ACHN (cell line): ENCODE measurements at regions not wholly inside any gene's neighbourhood (a gene's known extent, or its start where the extent isn't known, plus 50 kb on each side); places are given as distances from the start of the nearest gene placed in this dataset.

Source experiments
- DNase-seq: peaks from one replicate; pipeline ENCODE4 v3.0.0-alpha.2; 2015
- in situ Hi-C: cut with HindIII; loops from 2 replicates; pipeline ENCODE4 v1.10.0; 2017; ENCODE audit warnings: low sequenced_read_pairs, low pct_ligation_motif_present, low pct_unique_long_range_greater_than_20kb

- DNase-seq: no peak
- in situ Hi-C loops: no loop called here
These were observed 129.1 kb upstream of the SLC30A5 start for GRCh38 chr5:68964679-68965078.

DNA sequence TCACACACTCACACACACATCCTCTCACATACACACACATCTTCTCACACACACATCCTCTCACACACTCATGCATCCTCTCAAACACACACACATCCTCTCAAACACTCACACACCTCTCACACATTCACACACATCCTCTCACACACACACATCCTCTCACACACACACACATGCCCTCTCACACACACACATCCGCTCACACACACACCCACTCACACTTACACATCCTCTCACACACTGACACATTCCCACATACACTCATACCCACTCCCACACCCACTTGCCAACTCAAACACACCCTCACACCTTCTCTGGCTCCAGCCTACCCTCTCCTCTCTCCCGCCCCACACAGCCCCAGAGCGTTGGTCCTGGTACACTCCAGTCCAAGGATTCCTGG is 127.9 kb upstream of the SLC30A5 start:
- in situ Hi-C loops: no loop called here
- DNase-seq: no peak

GRCh38 chr5:68966596-68966995 is 127.2 kb upstream of the SLC30A5 start:
- DNase-seq: no peak
- in situ Hi-C loops: no loop called here

DNA sequence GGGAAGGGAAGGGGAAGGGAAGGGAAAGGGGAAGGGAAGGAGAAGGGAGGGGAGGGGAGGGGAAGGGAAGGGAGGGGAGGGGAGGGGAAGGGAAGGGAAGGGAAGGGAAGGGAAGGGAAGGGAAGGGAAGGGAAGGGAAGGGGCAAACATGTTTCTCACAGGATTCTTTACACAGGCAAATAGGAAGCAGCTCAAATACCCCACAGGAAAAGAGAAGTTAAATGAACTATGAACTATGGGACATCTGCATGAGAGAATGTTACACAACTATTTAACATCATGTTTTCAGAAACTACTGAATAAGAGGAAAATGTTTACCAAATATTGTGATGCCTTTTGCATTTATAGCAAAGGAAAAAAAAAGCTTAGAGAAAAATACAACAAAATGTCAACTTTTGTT is 125.4 kb upstream of the SLC30A5 start:
- DNase-seq: no peak
- in situ Hi-C loops: no loop called here

DNA sequence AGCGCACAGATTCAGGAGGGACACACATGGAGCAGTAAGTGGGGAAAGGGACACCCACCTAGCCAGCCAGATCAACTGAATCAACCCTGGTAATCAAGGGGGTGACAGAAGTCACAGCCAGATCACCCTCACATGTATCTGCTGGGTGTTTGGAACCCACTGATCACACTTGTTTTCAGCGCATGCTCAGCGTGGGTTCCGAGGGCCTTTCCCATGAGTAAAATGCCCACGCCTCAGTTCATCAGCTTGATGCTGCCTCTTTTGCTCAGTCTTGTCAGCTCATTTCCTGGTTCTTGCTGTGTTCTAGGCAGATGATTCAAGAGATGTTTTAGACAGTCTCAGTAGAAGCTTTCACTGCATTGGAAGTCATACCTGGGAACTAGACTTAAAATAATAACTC is 123.2 kb upstream of the SLC30A5 start:
- DNase-seq: no peak
- in situ Hi-C loops: no loop called here

DNA sequence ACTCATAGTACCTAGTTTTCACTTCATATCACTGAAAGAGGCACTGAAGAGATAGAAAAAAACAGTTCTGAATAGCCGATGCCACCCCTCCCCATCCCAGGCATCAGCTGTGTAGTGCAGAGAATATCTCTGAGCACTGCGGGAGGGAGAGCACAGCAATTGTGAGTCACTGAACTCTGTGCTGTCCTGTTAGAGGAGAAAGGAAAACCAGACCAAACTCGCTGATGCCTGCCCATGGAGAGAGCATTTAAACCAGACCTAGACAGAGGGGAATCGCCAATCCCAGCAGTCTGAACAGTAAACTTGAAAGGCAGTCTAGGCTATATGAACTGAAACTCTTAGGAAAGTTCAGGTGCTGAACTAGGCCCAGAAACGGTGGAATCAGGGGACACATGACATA is 120.1 kb upstream of the SLC30A5 start:
- no peak for DNase-seq
- in situ Hi-C loops: no loop called here

DNA sequence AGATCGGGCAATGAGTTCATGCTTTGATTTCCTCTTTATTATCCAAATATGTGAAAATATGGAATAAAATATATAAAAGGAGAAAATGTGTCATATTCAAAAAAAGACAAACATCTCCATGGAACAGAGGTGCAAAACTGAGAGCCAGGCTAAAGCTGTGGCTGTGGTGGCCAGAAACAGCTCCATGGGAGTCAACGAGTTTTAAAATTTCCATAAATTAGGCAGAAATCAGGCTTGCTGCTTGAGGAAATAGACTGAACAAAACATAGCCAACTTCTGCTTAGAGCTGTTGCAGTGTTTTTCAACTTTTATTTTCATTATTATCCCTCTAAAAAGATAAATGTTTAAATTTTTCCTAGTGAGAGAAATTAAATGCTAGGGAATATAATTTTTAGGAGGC is 110.8 kb upstream of the SLC30A5 start:
- in situ Hi-C loops: no loop called here

GRCh38 chr5:68983959-68984358 is 109.9 kb upstream of the SLC30A5 start:
- DNase-seq: no peak
- in situ Hi-C loops: no loop called here

More for the DNA sequence above, 110.8 kb upstream of the SLC30A5 start:
- no peak for DNase-seq

DNA sequence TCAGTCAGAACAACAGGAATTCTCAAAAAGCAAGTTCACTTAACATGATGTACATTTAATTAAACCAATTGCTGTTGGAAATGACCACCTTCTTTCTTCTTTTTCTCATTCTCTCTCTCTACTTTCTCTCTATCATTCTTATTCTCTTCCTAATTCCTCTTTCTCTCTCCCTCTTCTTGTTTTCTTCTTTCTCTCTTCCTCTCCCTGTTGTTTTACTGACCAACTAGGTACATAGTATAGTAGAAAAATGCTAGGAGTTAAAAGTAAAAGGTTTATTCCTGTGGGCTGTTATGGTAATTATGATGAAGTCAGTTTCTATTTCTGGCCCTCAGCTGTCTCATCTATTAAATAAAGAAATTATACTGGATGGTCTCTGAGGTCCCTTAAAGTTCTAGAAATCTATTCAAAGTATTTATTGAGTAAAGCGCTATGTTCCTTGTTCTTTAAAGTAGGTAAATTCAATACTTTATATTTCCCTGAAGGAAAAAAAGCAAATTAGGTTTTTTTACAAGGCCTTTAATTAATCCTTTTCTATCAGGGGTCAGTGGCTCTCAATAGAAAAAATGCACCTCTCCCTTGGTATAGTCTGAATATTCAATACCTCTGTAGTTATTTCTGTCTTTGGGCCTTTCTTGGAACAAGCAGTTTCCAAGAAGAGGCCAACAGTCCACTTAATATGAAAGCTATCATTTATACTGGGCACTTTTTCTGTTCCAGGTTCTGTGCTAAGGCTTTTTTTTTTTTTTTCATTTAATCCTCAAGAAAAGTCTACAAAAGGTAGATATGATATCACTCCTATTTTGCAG is 102.3 kb upstream of the SLC30A5 start:
- in situ Hi-C loops: no loop called here
- no peak for DNase-seq

- DNase-seq: no peak
- in situ Hi-C loops: no loop called here
These were observed 99.2 kb upstream of the SLC30A5 start for GRCh38 chr5:68994645-68995044.

DNA sequence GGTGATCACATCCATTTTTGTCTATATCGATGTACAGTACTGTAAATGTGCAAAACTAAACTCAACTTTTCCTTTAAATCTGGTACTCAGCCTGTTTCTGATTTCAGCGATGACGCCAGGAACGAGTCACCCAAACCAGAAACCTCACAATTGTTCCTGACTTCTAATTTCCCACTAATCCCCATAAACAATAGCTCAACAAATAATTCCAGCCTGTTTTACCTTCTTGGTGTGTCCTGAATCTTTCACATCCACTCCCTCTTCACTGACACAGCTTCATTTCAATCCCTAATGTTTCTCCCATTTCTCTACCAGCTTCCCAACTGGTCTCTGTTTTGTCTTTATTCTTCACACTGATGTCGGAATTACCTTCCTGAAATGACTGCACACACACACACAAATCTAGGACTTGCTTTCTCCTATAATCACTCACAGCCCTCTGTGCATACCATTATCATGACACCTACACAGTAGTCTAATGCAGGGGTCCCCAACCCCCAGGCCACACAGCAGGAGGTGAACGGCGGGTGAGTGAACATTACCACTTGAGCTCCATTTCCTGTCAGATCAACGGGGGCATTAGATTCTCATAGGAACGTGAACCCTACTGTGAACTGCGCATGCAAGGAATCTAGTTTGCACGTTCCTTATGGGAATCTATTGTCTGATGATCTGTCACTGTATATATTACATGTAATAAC is 97.8 kb upstream of the SLC30A5 start:
- in situ Hi-C loops: no loop called here
- no peak for DNase-seq

GRCh38 chr5:68999181-68999580 is 94.6 kb upstream of the SLC30A5 start:
- in situ Hi-C loops: no loop called here
- DNase-seq: no peak

GRCh38 chr5:69000216-69000919 is 93.4 kb upstream of the SLC30A5 start:
- in situ Hi-C loops: no loop called here
- DNase-seq: no peak

- in situ Hi-C loops: no loop called here
- DNase-seq: no peak
These were observed 92.9 kb upstream of the SLC30A5 start for GRCh38 chr5:69000949-69001348.

GRCh38 chr5:69001627-69002026 is 92.2 kb upstream of the SLC30A5 start:
- DNase-seq: no peak
- in situ Hi-C loops: no loop called here

DNA sequence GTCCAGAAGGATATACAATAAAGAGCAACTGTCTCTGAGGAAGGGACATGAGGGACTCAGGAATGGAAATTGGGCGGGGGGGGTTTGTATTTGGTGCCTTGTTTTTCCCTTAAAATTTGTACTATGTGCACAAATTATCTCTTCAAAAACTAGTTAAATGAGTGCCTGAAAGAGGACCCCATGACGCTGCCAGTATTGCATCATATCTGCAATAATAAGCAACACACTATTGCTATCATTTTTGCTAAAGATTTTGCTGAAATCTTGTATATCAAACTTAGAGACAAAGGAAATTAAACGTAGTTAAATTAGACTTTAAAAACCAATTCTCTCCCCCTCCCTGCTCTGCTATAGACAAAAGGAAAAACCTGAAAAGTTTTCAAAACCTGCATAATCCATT is 89.7 kb upstream of the SLC30A5 start:
- no peak for DNase-seq
- in situ Hi-C loops: no loop called here

GRCh38 chr5:69004676-69005075 is 89.1 kb upstream of the SLC30A5 start:
- no peak for DNase-seq
- in situ Hi-C loops: no loop called here

DNA sequence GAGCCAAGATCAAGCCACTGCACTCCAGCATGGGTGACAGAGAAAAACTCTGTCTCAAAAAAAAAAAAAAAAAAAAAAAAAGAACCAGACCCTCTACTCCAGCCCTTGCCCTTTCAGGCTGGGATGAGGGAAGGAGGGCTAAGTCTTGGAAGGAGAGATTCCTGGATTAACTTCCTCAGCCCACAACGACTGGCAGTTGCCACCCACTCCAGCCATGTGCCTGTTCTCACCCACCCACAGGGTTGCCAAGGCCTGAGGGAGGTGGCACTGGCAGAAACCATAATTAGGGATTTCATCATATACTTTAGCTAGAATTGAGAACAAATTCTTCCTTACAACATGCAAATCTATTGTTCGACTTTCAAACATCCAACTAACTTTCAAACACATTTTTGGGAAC is 87.8 kb upstream of the SLC30A5 start:
- in situ Hi-C loops: no loop called here
- DNase-seq: no peak

- no peak for DNase-seq
- in situ Hi-C loops: no loop called here
These were observed 86.7 kb upstream of the SLC30A5 start for GRCh38 chr5:69007163-69007562.
